OCI-LY3 (cell line): ENCODE measurements at regions not wholly inside any gene's neighbourhood (a gene's known extent, or its start where the extent isn't known, plus 50 kb on each side); places are given as distances from the start of the nearest gene placed in this dataset.
"Not testable (repeated sequence)": the region's sequence is repeated elsewhere in the genome, so short reads cannot be mapped to it uniquely, and the experiment has no call there.

Experiments used
- H2AFZ ChIP-seq: fragments of 200-600, 300-600 bp; shearing (Covaris generic); 2 replicates; pipeline ENCODE4 v1.6.0; 2014; ENCODE audit warnings: antibody characterized with exemption, low read depth, low read length
- H3K27ac ChIP-seq: fragments of 200-600, 300-600 bp; sonication (generic); 2 replicates; pipeline ENCODE4 v1.5.1; 2014; ENCODE audit warnings: mild to moderate bottlenecking, low read length, moderate library complexity, mixed read lengths
- H3K27me3 ChIP-seq: fragments of 200-600, 300-600 bp; sonication (generic); 2 replicates; pipeline ENCODE4 v1.6.1; 2014; ENCODE audit warnings: low read depth, low read length, mixed read lengths
- H3K36me3 ChIP-seq: fragments of 200-600, 300-600 bp; sonication (generic); replicated peaks from 2 replicates; pipeline ENCODE3; 2014; ENCODE audit warnings: low read depth, low read length, mixed read lengths
- H3K4me1 ChIP-seq: fragments of 300-600, 200-600 bp; sonication (generic); 2 replicates; pipeline ENCODE4 v1.6.1; 2014; ENCODE audit warnings: low read length, mixed read lengths
- H3K4me2 ChIP-seq: fragments of 200-600, 300-600 bp; sonication (generic); 2 replicates; pipeline ENCODE4 v1.6.1; 2014; ENCODE audit warnings: low read length, mixed read lengths
- H3K4me3 ChIP-seq: fragments of 300-600, 200-600 bp; sonication (generic); 2 replicates; pipeline ENCODE4 v1.5.1; 2014; ENCODE audit warnings: antibody characterized with exemption, mild to moderate bottlenecking, low read length, moderate library complexity
- H3K79me2 ChIP-seq: fragments of 300-600, 200-600 bp; shearing (Covaris generic); 2 replicates; pipeline ENCODE4 v1.6.1; 2014; ENCODE audit warnings: mild to moderate bottlenecking, low read length, mixed read lengths
- H3K9ac ChIP-seq: fragments of 300-600, 200-600 bp; shearing (Covaris generic); 2 replicates; pipeline ENCODE4 v1.6.0; 2014; ENCODE audit warnings: mild to moderate bottlenecking, low read length, moderate library complexity
- H3K9me3 ChIP-seq: fragments of 200-600, 300-600 bp; shearing (Covaris generic); 2 replicates; pipeline ENCODE4 v1.6.1; 2014; ENCODE audit warnings: low read length, mixed read lengths; ENCODE audit not compliant: insufficient read depth
- H4K20me1 ChIP-seq: fragments of 200-600, 300-600 bp; sonication (generic); 2 replicates; pipeline ENCODE4 v1.6.1; 2016; ENCODE audit warnings: low read length, mixed read lengths; ENCODE audit not compliant: insufficient read depth
- CTCF ChIP-seq: fragments of 200-600, 300-600 bp; sonication (generic); IDR thresholded peaks from 2 replicates; pipeline ENCODE4 v1.5.1; 2014; ENCODE audit warnings: antibody characterized with exemption, low read length, low read depth
- EZH2phosphoT487 ChIP-seq: fragments of 200-600 bp; shearing (Covaris generic); IDR thresholded peaks from 2 replicates; pipeline ENCODE4 v1.6.1; 2018; ENCODE audit warnings: antibody characterized with exemption, mixed run types, low read depth

- Histone ChIP-seq H3K4me1 (no peaks in the 10 kb centered on the region), H3K9me3 (no peaks in the 10 kb centered on the region), H3K27me3 (no peaks in the 10 kb centered on the region), H2AFZ (no peak overlapping the region), H4K20me1 (no peaks in the 10 kb centered on the region), H3K9ac (no peak overlapping the region), H3K36me3 (no peaks in the 10 kb centered on the region), H3K79me2 (no peaks in the 10 kb centered on the region), H3K27ac (no peak overlapping the region), H3K4me2 (no peak overlapping the region), H3K4me3 (no peak overlapping the region)
- TF ChIP-seq EZH2phosphoT487, result no peak
- TF ChIP-seq CTCF, result no peak
These were observed 123.0 kb upstream of the RREB1 start for GRCh38 chr6:6984585-6985366.

- no peak overlapping the region for H2AFZ ChIP-seq
- no peaks in the 10 kb centered on the region for H3K36me3 ChIP-seq
- H4K20me1 ChIP-seq, result no peaks in the 10 kb centered on the region
- no peak overlapping the region for H3K9ac ChIP-seq
- no peak overlapping the region for H3K27ac ChIP-seq
- no peak overlapping the region for H3K4me3 ChIP-seq
- no peak for TF ChIP-seq EZH2phosphoT487
- TF ChIP-seq CTCF, result no peak
- H3K79me2 ChIP-seq, result no peaks in the 10 kb centered on the region
- H3K27me3 ChIP-seq, result no peaks in the 10 kb centered on the region
- H3K4me1 ChIP-seq, result no peaks in the 10 kb centered on the region
- no peak overlapping the region for H3K4me2 ChIP-seq
- H3K9me3 ChIP-seq, result no peaks in the 10 kb centered on the region
These were observed 121.4 kb upstream of the RREB1 start for GRCh38 chr6:6986344-6986743.

GRCh38 chr6:6987749-6988148 lies 120.0 kb upstream of the RREB1 start:
- no peak overlapping the region for H3K27ac ChIP-seq
- H3K9ac ChIP-seq, result no peak overlapping the region
- H3K36me3 ChIP-seq, result no peaks in the 10 kb centered on the region
- H3K27me3 ChIP-seq, result no peaks in the 10 kb centered on the region
- H3K9me3 ChIP-seq, result no peaks in the 10 kb centered on the region
- H3K4me3 ChIP-seq, result no peak overlapping the region
- no peak for TF ChIP-seq CTCF
- TF ChIP-seq EZH2phosphoT487, result no peak
- no peaks in the 10 kb centered on the region for H4K20me1 ChIP-seq
- no peak overlapping the region for H2AFZ ChIP-seq
- no peaks in the 10 kb centered on the region for H3K79me2 ChIP-seq
- H3K4me2 ChIP-seq, result no peak overlapping the region
- no peaks in the 10 kb centered on the region for H3K4me1 ChIP-seq

GRCh38 chr6:6990059-6990458 lies 117.7 kb upstream of the RREB1 start:
- H2AFZ ChIP-seq, H3K27ac ChIP-seq, H3K9me3 ChIP-seq, H3K4me2 ChIP-seq, H3K36me3 ChIP-seq, H3K9ac ChIP-seq, H4K20me1 ChIP-seq, H3K4me1 ChIP-seq, H3K79me2 ChIP-seq, H3K4me3 ChIP-seq, H3K27me3 ChIP-seq: not testable (repeated sequence)
